HepG2 (cell line): ENCODE measurements at regions not wholly inside any gene's neighbourhood (a gene's known extent, or its start where the extent isn't known, plus 50 kb on each side); places are given as distances from the start of the nearest gene placed in this dataset.

Source experiments
- ATAC-seq: fragments of 200-7000 bp; cut with Tn5 transposase; 3 replicates; pipeline ENCODE4 v1.9.1; 2020; ENCODE audit warnings: mild to moderate bottlenecking, moderate library complexity
- BruUV-seq: library from RNA; stranded (reverse); fragments of 400-500 nt; replicated peaks from 2 replicates; lab custom pipeline; 2021; lab: Mats Ljungman, UMichigan
- CTCF ChIA-PET: fragments of 300-600 bp; formaldehyde crosslinking; extraction: SDS; loops from one replicate; lab custom pipeline; 2021; ENCODE audit warnings: low total read pairs, inconsistent platforms, low intra/inter-chr PET ratio; lab: Yijun Ruan, JAX
- POLR2A ChIA-PET: fragments of 350-600 bp; sonication (Branson Sonifier 250); formaldehyde crosslinking; loops from one replicate; lab custom pipeline; 2020; ENCODE audit warnings: antibody characterized with exemption, inconsistent platforms; lab: Yijun Ruan, JAX
- DNase-seq: peaks from one replicate; pipeline ENCODE4 v3.0.0-alpha.2; 2015; ENCODE audit warnings: low spot score
- FAIRE-seq: peaks from 3 replicates; lab custom pipeline; 2011; peaks lifted over from hg19 to GRCh38; lab: Jason Lieb, UNC
- H2AFZ ChIP-seq: one replicate; pipeline ENCODE4 v1.6.1; 2011; ENCODE audit warnings: low read length, inconsistent platforms
- H3K27ac ChIP-seq: fragments of 300-600 bp; 3 replicates; pipeline ENCODE4 v1.8.0; 2011; ENCODE audit warnings: mixed run types, mild to moderate bottlenecking, mixed read lengths, low read length, inconsistent platforms; ENCODE audit not compliant: insufficient read depth; ENCODE audit errors: extremely low read length
- H3K27me3 ChIP-seq, 2 experiments: fragments of 200-600 bp in 1 of 2; 2 replicates in 1 of 2; 3 replicates in 1 of 2; pipeline versions ENCODE4 v1.6.0 to v1.8.0; 2011; ENCODE audit warnings: low read length in 2 of 2, mild to moderate bottlenecking in 2 of 2, moderate library complexity in 2 of 2, inconsistent platforms in 1 of 2; ENCODE audit not compliant: insufficient read depth in 2 of 2, control insufficient read depth in 1 of 2
- H3K36me3 ChIP-seq, 2 experiments: fragments of 200-600 bp in 1 of 2; replicated peaks in 1 of 2; 2 replicates in 1 of 2; 3 replicates in 1 of 2; pipeline versions ENCODE4 v1.5.1 to v1.8.0; 2011; ENCODE audit warnings: low read length in 2 of 2, inconsistent platforms in 1 of 2; ENCODE audit not compliant: insufficient read depth in 2 of 2, control insufficient read depth in 1 of 2
- H3K4me1 ChIP-seq: 2 replicates; pipeline ENCODE4 v1.5.1; 2012; ENCODE audit warnings: low read length, inconsistent platforms; ENCODE audit not compliant: insufficient read depth
- H3K4me2 ChIP-seq: 2 replicates; pipeline ENCODE4 v1.6.0; 2011; ENCODE audit warnings: low read depth, low read length, inconsistent platforms
- H3K4me3 ChIP-seq, 3 experiments: fragments of 200-600 bp in 1 of 3; sonication (generic), shearing (Covaris generic) in 1 of 3; replicated peaks in 1 of 3; 2 replicates each; pipeline ENCODE4 v1.5.1; 2011 to 2016; ENCODE audit warnings: low read length in 3 of 3, inconsistent platforms in 2 of 3, low read depth in 2 of 3, mild to moderate bottlenecking in 2 of 3, control low read depth in 1 of 3, mixed read lengths in 1 of 3; ENCODE audit not compliant: insufficient read depth in 1 of 3
- H3K79me2 ChIP-seq: one replicate; pipeline ENCODE4 v1.6.1; 2011; ENCODE audit warnings: low read length, inconsistent platforms; ENCODE audit not compliant: insufficient read depth
- H3K9ac ChIP-seq: 2 replicates; pipeline ENCODE4 v1.6.0; 2011; ENCODE audit warnings: mild to moderate bottlenecking, low read depth, low read length, inconsistent platforms; ENCODE audit not compliant: insufficient read depth
- H3K9me3 ChIP-seq: 2 replicates; pipeline ENCODE4 v1.5.1; 2012; ENCODE audit warnings: mild to moderate bottlenecking, low read length
- H4K20me1 ChIP-seq: 2 replicates; pipeline ENCODE4 v1.6.0; 2011; ENCODE audit warnings: inconsistent platforms, mild to moderate bottlenecking, low read length, moderate library complexity; ENCODE audit not compliant: insufficient read depth
- CREB1 ChIP-seq, 2 experiments: fragments of 450-650 bp in 1 of 2; IDR thresholded peaks; 2 replicates each; pipeline ENCODE4 v1.6.1; 2016 to 2017; ENCODE audit warnings: control low read depth in 1 of 2, mild to moderate bottlenecking in 1 of 2, missing compliant biosample characterization in 1 of 2, missing genetic modification characterization in 1 of 2
- EP300 ChIP-seq, 3 experiments: sonication (generic) in 1 of 3; formaldehyde crosslinking in 1 of 3; IDR thresholded peaks; 2 replicates each; pipeline versions ENCODE4 v1.5.1 to v1.6.1; 2011 to 2020; ENCODE audit warnings: low read depth in 2 of 3, low read length in 2 of 3, borderline replicate concordance in 1 of 3, improper control_type of control experiment in 1 of 3, mild to moderate bottlenecking in 1 of 3, missing genetic modification reagents in 1 of 3, moderate library complexity in 1 of 3
- PRMT3 ChIP-seq: sonication (generic); formaldehyde crosslinking; IDR thresholded peaks from 2 replicates; pipeline ENCODE4 v1.8.1; 2022; ENCODE audit warnings: low read depth, mild to moderate bottlenecking, moderate library complexity, missing genetic modification reagents, borderline replicate concordance
- SUZ12 ChIP-seq: fragments of 150-350 bp; IDR thresholded peaks from 2 replicates; pipeline ENCODE4 v1.6.1; 2014; ENCODE audit warnings: low read depth, low read length
- ZNF33A ChIP-seq: sonication (generic); formaldehyde crosslinking; IDR thresholded peaks from 2 replicates; pipeline ENCODE4 v1.5.1; 2020; ENCODE audit warnings: missing genetic modification reagents, mild to moderate bottlenecking, moderate library complexity, borderline replicate concordance
- ZNF816 ChIP-seq: sonication (generic); formaldehyde crosslinking; IDR thresholded peaks from 2 replicates; pipeline ENCODE4 v1.8.0; 2022; ENCODE audit warnings: missing genetic modification reagents, mild to moderate bottlenecking, borderline replicate concordance
- WGBS: methylation state at CpG from one replicate; pipeline ENCODE4 v1.1.6; 2017; ENCODE audit warnings: low lambda C conversion rate; 5-methylcytosine and 5-hydroxymethylcytosine counted together
- in situ Hi-C: cut with HindIII; loops from 2 replicates; pipeline ENCODE4 v1.10.0; 2017; ENCODE audit warnings: low pct_unique_long_range_greater_than_20kb; ENCODE audit not compliant: extremely low pct_ligation_motif_present
- intact Hi-C: fragments of 100-400 bp; cut with micrococcal nuclease; formaldehyde crosslinking; loops from one replicate; pipeline ENCODE4 v1.10.0; 2022; ENCODE audit not compliant: unreplicated experiment
- TF ChIP-seq, protein P1 (sequence below): sonication (generic); formaldehyde crosslinking; conservative IDR thresholded peaks from 2 replicates; pipeline ENCODE4 v1.8.0; 2022; ENCODE audit warnings: missing genetic modification reagents
- TF ChIP-seq, protein P2 (sequence below): IDR thresholded peaks from 2 replicates; pipeline ENCODE4 v1.6.1; 2016
- TF ChIP-seq, protein P3 (sequence below), 2 experiments: fragments of 450-650 bp in 1 of 2; sonication (generic) in 1 of 2; formaldehyde crosslinking; IDR thresholded peaks; 2 replicates each; pipeline versions ENCODE4 v1.5.0 to v1.8.0; 2020 to 2022; ENCODE audit warnings: mild to moderate bottlenecking in 1 of 2, missing genetic modification reagents in 1 of 2
- TF ChIP-seq, protein P4 (sequence below): sonication (generic); formaldehyde crosslinking; IDR thresholded peaks from 2 replicates; pipeline ENCODE4 v1.4.0; 2020; ENCODE audit warnings: missing genetic modification reagents
- TF ChIP-seq, protein P5 (sequence below): sonication (generic); formaldehyde crosslinking; IDR thresholded peaks from 2 replicates; pipeline ENCODE4 v1.5.1; 2020; ENCODE audit warnings: missing genetic modification reagents, mild to moderate bottlenecking, borderline replicate concordance

DNA sequence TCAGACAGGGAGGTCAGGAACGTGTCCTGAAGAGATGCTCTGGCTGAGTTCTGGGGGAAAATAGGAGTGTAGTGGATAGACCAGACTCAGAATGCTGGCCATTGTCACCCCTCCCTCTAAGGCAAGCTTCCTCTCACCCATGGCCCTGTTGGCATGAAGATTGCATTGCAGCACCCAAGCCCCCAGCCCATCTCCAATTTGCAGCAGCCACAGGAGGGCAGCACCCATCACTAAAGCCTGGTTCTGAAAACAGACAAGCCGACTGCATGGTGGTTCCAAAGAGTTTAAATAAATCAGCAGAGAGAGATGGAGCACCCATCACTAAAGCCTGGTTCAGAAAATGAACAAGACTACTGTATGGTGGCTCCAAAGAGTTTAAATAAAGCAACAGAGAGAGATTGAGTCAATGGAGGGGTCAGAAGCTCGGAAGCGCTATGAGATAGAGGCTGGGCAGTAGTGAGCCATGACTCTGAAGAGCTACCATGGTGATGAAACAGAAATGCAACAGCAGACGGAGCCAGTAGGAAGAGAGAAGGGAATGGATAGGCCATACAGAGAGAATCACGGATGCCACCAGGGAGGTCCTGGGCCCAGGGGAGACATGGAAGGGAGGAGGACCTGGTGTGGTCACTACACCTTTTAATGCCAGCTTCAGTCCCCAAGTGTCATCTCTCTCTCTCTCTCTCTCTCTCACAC is 237.9 kb upstream of the MYO3A start (continued):
- TF ChIP-seq, protein P1, sequence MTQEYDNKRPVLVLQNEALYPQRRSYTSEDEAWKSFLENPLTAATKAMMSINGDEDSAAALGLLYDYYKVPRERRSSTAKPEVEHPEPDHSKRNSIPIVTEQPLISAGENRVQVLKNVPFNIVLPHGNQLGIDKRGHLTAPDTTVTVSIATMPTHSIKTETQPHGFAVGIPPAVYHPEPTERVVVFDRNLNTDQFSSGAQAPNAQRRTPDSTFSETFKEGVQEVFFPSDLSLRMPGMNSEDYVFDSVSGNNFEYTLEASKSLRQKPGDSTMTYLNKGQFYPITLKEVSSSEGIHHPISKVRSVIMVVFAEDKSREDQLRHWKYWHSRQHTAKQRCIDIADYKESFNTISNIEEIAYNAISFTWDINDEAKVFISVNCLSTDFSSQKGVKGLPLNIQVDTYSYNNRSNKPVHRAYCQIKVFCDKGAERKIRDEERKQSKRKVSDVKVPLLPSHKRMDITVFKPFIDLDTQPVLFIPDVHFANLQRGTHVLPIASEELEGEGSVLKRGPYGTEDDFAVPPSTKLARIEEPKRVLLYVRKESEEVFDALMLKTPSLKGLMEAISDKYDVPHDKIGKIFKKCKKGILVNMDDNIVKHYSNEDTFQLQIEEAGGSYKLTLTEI (CRISPR knock-in tag): no peak
- TF ChIP-seq, protein P2, sequence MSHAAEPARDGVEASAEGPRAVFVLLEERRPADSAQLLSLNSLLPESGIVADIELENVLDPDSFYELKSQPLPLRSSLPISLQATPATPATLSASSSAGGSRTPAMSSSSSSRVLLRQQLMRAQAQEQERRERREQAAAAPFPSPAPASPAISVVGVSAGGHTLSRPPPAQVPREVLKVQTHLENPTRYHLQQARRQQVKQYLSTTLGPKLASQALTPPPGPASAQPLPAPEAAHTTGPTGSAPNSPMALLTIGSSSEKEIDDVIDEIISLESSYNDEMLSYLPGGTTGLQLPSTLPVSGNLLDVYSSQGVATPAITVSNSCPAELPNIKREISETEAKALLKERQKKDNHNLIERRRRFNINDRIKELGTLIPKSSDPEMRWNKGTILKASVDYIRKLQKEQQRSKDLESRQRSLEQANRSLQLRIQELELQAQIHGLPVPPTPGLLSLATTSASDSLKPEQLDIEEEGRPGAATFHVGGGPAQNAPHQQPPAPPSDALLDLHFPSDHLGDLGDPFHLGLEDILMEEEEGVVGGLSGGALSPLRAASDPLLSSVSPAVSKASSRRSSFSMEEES (CRISPR knock-in tag): no peak
- no peak for TF ChIP-seq SUZ12
- TF ChIP-seq, all 625 proteins: peak for 0

DNA sequence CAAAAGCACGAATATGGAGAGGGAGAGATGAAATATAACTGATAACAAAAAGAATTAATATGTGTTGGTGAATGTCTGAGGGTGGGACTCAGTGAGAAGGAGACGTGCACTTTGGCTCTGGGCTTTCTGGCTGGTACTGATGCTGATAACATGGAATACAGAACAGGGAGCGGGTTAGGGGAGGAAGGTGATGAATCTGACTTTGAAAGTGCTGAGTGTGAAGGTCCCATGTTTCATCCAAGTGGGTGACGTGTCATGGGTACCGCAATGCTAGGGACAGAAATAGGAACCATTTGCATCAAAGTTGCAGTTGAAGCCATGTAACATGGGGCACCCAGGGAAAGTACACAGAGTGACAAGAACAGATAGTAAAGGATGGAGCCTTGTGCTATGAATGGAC is 236.6 kb upstream of the MYO3A start:
- intact Hi-C loops: no loop called here
- FAIRE-seq: no peak

More for the DNA sequence above, 236.6 kb upstream of the MYO3A start:
- Histone ChIP-seq H3K4me1 (no peaks in the 10 kb centered on the region), H3K4me2 (no peak overlapping the region), H3K9me3 (no peaks in the 10 kb centered on the region), H3K9ac (no peak overlapping the region), H3K4me3 (no peak overlapping the region), H3K27me3 (no peaks in the 10 kb centered on the region; a peak in 1 of 5 replicates), H3K36me3 (no peaks in the 10 kb centered on the region), H4K20me1 (no peaks in the 10 kb centered on the region), H3K79me2 (no peaks in the 10 kb centered on the region), H2AFZ (no peak overlapping the region), H3K27ac (no peak overlapping the region)
- ATAC-seq (no peak), DNase-seq (no peak)
- 28% methylated on average over 5 of the region's 5 CpGs for WGBS
- TF ChIP-seq, protein P3, sequence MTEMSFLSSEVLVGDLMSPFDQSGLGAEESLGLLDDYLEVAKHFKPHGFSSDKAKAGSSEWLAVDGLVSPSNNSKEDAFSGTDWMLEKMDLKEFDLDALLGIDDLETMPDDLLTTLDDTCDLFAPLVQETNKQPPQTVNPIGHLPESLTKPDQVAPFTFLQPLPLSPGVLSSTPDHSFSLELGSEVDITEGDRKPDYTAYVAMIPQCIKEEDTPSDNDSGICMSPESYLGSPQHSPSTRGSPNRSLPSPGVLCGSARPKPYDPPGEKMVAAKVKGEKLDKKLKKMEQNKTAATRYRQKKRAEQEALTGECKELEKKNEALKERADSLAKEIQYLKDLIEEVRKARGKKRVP (CRISPR knock-in tag; IDR thresholded peaks at IDR 0.05): no peak
- TF ChIP-seq, protein P4, sequence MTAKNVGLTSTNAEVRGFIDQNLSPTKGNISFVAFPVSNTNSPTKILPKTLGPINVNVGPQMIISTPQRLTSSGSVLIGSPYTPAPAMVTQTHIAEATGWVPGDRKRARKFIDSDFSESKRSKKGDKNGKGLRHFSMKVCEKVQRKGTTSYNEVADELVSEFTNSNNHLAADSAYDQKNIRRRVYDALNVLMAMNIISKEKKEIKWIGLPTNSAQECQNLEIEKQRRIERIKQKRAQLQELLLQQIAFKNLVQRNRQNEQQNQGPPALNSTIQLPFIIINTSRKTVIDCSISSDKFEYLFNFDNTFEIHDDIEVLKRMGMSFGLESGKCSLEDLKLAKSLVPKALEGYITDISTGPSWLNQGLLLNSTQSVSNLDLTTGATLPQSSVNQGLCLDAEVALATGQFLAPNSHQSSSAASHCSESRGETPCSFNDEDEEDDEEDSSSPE (CRISPR knock-in tag): no peak
- TF ChIP-seq PRMT3 (CRISPR knock-in tag): no peak
- 0 out of 2 replicates have a peak, but pooled peaks have one; percentile 3 for TF ChIP-seq CREB1 (IDR thresholded peaks at IDR 0.05)
- no peak for TF ChIP-seq CREB1 (CRISPR knock-in tag; IDR thresholded peaks at IDR 0.05)
- TF ChIP-seq, protein P5, sequence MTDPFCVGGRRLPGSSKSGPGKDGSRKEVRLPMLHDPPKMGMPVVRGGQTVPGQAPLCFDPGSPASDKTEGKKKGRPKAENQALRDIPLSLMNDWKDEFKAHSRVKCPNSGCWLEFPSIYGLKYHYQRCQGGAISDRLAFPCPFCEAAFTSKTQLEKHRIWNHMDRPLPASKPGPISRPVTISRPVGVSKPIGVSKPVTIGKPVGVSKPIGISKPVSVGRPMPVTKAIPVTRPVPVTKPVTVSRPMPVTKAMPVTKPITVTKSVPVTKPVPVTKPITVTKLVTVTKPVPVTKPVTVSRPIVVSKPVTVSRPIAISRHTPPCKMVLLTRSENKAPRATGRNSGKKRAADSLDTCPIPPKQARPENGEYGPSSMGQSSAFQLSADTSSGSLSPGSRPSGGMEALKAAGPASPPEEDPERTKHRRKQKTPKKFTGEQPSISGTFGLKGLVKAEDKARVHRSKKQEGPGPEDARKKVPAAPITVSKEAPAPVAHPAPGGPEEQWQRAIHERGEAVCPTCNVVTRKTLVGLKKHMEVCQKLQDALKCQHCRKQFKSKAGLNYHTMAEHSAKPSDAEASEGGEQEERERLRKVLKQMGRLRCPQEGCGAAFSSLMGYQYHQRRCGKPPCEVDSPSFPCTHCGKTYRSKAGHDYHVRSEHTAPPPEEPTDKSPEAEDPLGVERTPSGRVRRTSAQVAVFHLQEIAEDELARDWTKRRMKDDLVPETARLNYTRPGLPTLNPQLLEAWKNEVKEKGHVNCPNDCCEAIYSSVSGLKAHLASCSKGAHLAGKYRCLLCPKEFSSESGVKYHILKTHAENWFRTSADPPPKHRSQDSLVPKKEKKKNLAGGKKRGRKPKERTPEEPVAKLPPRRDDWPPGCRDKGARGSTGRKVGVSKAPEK (CRISPR knock-in tag): no peak
- no peak for TF ChIP-seq ZNF816 (CRISPR knock-in tag)
- TF ChIP-seq ZNF33A (CRISPR knock-in tag): no peak
- no peak for TF ChIP-seq EP300 (IDR thresholded peaks at IDR 0.05; ENCODE audit: low read depth in 2 of 2, low read length in 2 of 2)
- TF ChIP-seq EP300 (CRISPR knock-in tag; IDR thresholded peaks at IDR 0.05; ENCODE audit: borderline replicate concordance): no peak
- no TSS peak for BruUV-seq
- CTCF ChIA-PET: no interaction called here
- in situ Hi-C loops: no loop called here
- POLR2A ChIA-PET: no interaction called here
